Ovary (tissue), 3 donors: ENCODE measurements at regions not wholly inside any gene's neighbourhood (a gene's known extent, or its start where the extent isn't known, plus 50 kb on each side); places are given as distances from the start of the nearest gene placed in this dataset.

Experiments used
- CTCF ChIP-seq, 3 donors: fragments of 450-650 bp in 2 of 3; fragments of 200-600 bp in 1 of 3; IDR thresholded peaks; one replicate each; pipeline versions ENCODE4 v1.5.1 to v1.8.0; 2016 to 2022; ENCODE audit warnings: antibody characterized with exemption in 3 of 3, mild to moderate bottlenecking in 1 of 3
- EP300 ChIP-seq: sonication (generic); formaldehyde crosslinking; IDR thresholded peaks from one replicate; pipeline ENCODE4 v1.6.1; 2017; ENCODE audit warnings: antibody characterized with exemption
- POLR2A ChIP-seq: fragments of 450-650 bp; IDR thresholded peaks from one replicate; pipeline ENCODE4 v1.6.1; 2017; ENCODE audit warnings: antibody characterized with exemption, mild to moderate bottlenecking, moderate library complexity
- donor health status: DM: no; HTN: no; CAD: no.

- TF ChIP-seq CTCF (IDR thresholded peaks at IDR 0.05) (no peak), POLR2A (no peak), EP300 (no peak)
These were observed 94.6 kb downstream of the ATP6V1G3 start for GRCh38 chr1:198445872-198446271.
